ENCODE measurements at regions not wholly inside any gene's neighbourhood (a gene's known extent, or its start where the extent isn't known, plus 50 kb on each side); places are given as distances from the start of the nearest gene placed in this dataset.

GRCh38 chr13:97135883-97136282, 86.2 kb upstream of the MBNL2 start:
- no peak overlapping the region for H3K27ac ChIP-seq

GRCh38 chr13:97136418-97136817, 85.7 kb upstream of the MBNL2 start:
- TF ChIP-seq CTCF (IDR thresholded peaks at IDR 0.05), result no peak
- Histone ChIP-seq H3K27me3 (no peaks in the 10 kb centered on the region), H3K4me1 (peaks cover 0 to 5% (median 0%) of the 10 kb centered on the region in 3 donors), H3K36me3 (no peaks in the 10 kb centered on the region), H3K9me3 (no peaks in the 10 kb centered on the region), H3K4me3 (no peak overlapping the region), H3K27ac (no peak overlapping the region)
- WGBS, 2 donors, result 88 to 90% methylated on average over 3 of the region's 3 CpGs
- FAIRE-seq (no peak), ATAC-seq (no peak), DNase-seq (no peak)
- intact Hi-C loops (cut with DNase I), result no loop called here

More at GRCh38 chr13:97135883-97136282, 86.2 kb upstream of the MBNL2 start:
- DNase-seq, result no peak
- ATAC-seq, result no peak
- 45 to 53% methylated on average over 4 of the region's 4 CpGs for WGBS, 2 donors
- H3K36me3 ChIP-seq, result no peaks in the 10 kb centered on the region
- TF ChIP-seq CTCF (IDR thresholded peaks at IDR 0.05), result no peak
- intact Hi-C loops (cut with DNase I), result no loop called here
- no peaks in the 10 kb centered on the region for H3K27me3 ChIP-seq
- H3K4me3 ChIP-seq, result no peak overlapping the region
- no peaks in the 10 kb centered on the region for H3K9me3 ChIP-seq
- no peak for FAIRE-seq
- H3K4me1 ChIP-seq, result peaks cover 0 to 5% (median 0%) of the 10 kb centered on the region in 3 donors

DNA sequence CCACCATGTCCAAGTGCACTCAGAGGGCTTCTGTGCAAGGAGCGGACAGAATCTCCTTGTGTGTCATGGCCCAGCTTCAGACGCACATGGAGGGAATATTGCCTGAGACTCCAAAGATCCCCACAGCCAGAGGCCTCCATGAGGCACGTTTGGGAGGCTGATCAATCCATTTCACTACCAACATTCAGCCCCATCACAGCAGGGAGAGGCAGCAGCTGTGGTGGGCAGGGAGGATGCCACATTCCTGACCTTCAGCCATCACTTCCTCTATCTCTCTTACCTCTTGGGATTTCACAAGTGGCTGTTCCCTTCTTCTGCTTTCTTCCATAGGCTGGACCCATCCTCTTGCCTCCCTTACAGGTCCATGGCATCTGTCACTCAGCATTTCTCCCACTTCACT, 82.4 kb upstream of the MBNL2 start:
- H3K36me3 ChIP-seq, result no peaks in the 10 kb centered on the region
- no peak for TF ChIP-seq CTCF (IDR thresholded peaks at IDR 0.05)
- intact Hi-C loops (cut with DNase I), result no loop called here
- H3K4me3 ChIP-seq, result no peak overlapping the region
- peaks cover 0 to 5% (median 0%) of the 10 kb centered on the region in 3 donors for H3K4me1 ChIP-seq
- no peaks in the 10 kb centered on the region for H3K27me3 ChIP-seq
- H3K27ac ChIP-seq, result no peak overlapping the region
- no peaks in the 10 kb centered on the region for H3K9me3 ChIP-seq
- FAIRE-seq (no peak), ATAC-seq (no peak), DNase-seq (no peak)
- 73 to 85% methylated on average over 3 of the region's 3 CpGs for WGBS, 2 donors

- H3K27ac ChIP-seq, result no peak overlapping the region
- 66 to 78% methylated on average over 6 of the region's 6 CpGs for WGBS, 2 donors
- DNase-seq, result no peak
- no peak for ATAC-seq
- H3K4me1 ChIP-seq, result peaks cover 0 to 5% (median 0%) of the 10 kb centered on the region in 3 donors
- intact Hi-C loops (cut with DNase I), result no loop called here
- H3K9me3 ChIP-seq, result no peaks in the 10 kb centered on the region
- H3K4me3 ChIP-seq, result no peak overlapping the region
- FAIRE-seq, result no peak
- no peaks in the 10 kb centered on the region for H3K27me3 ChIP-seq
- no peaks in the 10 kb centered on the region for H3K36me3 ChIP-seq
- no peak for TF ChIP-seq CTCF (IDR thresholded peaks at IDR 0.05)
These were observed 82.0 kb upstream of the MBNL2 start for GRCh38 chr13:97140131-97140530.

- Histone ChIP-seq H3K27me3 (no peaks in the 10 kb centered on the region), H3K4me1 (peaks cover 0 to 5% (median 0%) of the 10 kb centered on the region in 3 donors), H3K36me3 (no peaks in the 10 kb centered on the region), H3K9me3 (no peaks in the 10 kb centered on the region), H3K4me3 (no peak overlapping the region), H3K27ac (no peak overlapping the region)
- no peak for TF ChIP-seq CTCF (IDR thresholded peaks at IDR 0.05)
- DNase-seq (no peak), ATAC-seq (no peak), FAIRE-seq (no peak)
- WGBS, 2 donors, result 65 to 66% methylated on average over 3 of the region's 3 CpGs
- intact Hi-C loops (cut with DNase I), result no loop called here
These were observed 81.5 kb upstream of the MBNL2 start for GRCh38 chr13:97140611-97141010.

All from pancreas (tissue), 10 donors.